DMS 273 (cell line): ENCODE measurements at regions not wholly inside any gene's neighbourhood (a gene's known extent, or its start where the extent isn't known, plus 50 kb on each side); places are given as distances from the start of the nearest gene placed in this dataset.
A peak's percentile ranks its signal among the peaks of the same experiment; 100 is the strongest.
"Not testable (repeated sequence)": the region's sequence is repeated elsewhere in the genome, so short reads cannot be mapped to it uniquely, and the experiment has no call there.

Experiments used
- DNase-seq: peaks from one replicate; lab custom pipeline; 2025; ENCODE audit not compliant: unreplicated experiment; lab: John Stamatoyannopoulos, UW

DNA sequence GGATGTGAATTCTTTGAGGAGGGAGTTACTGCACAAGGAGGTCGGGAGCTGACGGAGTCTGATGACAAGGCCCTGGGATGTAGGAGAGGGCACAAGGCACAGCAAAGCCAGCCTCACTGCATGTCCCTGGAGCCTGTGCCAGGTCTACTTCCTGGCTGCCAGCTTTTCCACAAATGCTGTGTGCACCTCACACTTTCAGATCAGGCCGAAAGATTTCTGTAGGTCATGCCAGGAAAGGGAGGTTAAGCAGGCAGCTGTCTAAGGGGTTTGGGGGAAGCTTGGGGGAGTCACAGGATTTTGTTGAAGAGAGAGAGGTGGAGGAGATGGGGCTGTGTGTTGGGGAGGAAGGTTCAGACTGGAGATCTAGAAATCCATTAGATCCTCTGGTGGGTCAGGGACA is 792.5 kb downstream of the KCNJ18 start:
- no peak for DNase-seq

DNA sequence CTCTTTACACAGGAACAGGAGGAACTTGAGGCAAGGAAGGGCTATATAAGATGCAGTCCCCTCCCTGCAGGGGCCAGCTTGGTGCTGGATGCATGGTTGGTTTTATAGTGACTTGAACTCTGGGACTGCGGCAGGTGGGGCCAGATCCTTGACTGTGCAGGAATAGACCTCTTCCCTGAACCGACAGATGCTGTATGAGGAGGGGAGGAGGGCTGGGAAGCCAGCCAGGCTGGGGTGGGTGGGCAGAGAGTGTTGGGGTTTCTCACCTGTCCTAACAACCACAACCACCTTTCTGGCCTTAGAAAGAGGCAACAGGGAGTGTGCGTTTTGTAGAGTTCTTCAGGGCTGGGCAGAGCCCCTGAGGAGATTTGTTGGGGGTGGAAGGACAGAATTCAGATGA is 798.1 kb downstream of the KCNJ18 start:
- no peak for DNase-seq

DNA sequence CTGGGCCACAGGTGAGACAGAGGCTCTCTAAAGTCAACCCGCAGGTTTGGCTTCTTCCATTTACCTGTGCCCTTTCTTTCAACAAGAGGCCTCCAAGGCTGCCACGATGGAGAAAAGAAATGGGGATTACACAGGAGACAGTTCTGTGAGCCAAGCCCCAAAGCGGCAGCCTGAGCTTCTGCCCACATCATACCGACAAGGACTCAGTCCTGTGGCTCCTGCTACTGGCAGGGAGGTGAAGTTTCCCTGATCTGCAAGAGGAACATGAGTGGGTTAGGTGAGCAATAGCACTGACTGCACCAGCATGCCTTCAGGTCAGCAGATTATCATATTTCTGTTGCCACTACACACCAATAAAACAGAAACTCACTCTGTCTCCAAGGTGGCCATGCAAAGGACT is 800.0 kb downstream of the KCNJ18 start:
- no peak for DNase-seq

DNA sequence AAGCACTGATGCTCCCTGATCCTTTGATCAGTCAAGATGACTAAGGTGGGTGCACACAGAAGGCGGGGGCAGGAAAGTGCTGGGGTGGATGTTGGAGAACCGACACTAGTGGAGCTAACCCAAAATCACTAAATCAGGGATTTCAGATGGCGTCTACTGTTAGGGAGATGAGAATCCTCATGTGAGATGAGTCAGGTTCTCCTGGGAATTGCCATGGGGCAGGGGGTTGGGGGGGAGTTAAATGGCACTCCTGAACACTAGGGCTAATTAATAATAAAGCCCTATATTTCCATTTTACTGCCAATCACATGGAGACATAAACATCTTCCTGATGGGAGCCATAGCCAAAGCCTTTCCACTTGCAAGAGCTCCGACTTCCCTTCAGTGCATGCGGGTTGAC is 804.1 kb downstream of the KCNJ18 start:
- no peak for DNase-seq

DNA sequence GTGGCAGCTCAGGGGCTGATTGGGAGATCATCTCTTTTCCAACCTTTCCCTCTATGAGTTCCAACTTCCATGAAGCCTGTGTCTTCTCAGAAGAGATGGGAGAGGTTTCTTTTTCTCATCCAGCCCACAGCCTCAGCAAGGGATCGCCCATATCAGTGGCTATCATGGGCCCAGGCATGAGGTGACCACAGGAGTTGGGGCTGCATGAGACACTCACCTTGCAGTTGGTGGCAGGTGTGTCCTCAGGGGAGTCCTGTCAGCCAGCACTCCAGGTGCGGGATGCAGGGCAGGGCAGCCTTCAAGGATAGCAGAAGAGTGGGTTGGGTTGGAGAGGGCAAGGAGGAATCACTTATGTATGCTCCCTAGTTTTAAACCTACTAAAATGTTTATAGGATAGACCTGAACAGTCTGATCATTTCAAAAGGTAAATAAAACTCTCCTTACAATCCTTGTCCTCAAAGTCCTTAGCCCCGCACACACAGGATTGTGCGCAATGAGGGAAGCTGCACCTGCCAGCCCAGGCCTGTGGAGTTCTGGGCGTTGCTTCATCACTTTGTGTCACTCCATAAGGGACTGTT is 811.1 kb downstream of the KCNJ18 start:
- DNase-seq: no peak

DNA sequence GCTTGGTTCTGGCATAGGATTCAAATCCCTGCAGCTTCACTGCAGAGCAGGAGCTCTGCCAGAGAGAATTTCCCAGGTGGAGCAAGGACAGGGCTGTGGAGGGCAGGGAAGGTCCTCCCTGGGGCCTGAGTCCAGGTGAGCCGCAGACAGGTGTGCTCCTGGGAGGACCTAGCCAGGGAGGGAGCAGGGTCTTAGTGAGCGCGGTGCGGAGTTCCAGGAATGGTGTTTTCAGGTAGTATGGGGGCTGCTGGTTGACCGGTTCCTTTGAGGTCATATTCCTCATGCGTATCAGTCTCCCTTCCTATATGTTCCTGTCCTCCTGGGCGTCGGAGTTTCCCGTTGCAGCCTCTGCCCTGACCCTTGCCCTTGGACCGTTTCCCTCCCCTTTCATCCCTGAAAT is 813.3 kb downstream of the KCNJ18 start:
- no peak for DNase-seq

DNA sequence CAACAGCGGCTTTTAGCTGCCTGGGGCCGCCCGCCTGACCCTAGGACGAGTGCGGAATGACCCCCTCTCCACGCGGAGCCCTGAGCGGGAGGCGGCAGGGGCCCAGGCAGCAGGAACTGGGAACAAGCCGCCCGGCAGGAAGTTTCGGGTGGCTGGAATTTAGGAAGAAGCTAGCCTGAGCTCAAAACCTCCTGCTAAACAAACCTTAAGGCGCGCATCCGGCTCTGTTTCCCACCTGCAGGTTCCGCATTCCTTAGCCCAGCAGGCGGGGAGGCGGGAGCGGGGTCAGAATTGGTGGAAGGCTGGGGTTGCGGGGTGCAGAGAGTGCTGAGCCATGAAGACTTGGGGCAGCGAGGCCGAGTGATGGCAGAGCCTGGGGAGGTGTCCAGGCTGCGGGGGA is 813.9 kb downstream of the KCNJ18 start:
- DNase-seq: no peak

DNA sequence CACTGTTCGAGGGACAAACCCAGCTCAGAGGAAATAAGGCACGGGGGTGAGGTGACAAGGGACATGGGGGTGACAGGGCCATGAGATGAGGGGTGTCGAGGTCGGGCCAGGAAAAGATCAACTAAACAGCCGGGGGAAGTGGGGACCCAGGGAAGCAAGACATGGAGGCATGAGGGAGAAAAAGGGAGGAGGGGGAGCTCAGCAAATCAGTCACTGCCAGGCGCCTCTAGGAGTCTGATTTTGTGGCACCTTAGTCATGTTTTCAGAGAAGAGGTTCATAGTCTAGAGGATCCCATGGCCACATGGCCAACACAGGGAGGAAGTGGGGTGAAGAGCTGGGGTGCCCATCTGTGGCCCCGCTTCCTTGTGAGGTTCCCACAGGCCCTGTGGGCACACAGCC is 814.5 kb downstream of the KCNJ18 start:
- DNase-seq: no peak

DNA sequence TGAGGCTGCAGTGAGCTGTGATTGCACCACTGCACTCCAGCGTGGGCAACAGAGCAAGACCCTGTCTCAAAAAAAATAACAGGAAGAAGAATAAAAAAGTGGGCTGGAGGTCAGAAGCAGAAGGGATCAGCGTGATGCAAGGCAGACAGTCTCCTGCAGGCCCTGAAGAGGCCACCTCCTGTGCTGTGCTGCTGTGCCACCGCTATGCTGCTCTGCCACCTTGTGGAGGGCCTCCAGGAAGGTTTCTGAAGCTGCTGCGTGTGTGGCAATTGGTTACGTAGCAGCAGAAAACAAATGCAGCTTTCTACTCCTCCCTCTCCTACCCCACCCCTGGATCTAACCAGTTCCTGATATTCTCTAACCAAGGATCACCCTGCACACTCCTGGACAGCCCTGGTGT is 815.5 kb downstream of the KCNJ18 start:
- peak; percentile 33 for DNase-seq

DNA sequence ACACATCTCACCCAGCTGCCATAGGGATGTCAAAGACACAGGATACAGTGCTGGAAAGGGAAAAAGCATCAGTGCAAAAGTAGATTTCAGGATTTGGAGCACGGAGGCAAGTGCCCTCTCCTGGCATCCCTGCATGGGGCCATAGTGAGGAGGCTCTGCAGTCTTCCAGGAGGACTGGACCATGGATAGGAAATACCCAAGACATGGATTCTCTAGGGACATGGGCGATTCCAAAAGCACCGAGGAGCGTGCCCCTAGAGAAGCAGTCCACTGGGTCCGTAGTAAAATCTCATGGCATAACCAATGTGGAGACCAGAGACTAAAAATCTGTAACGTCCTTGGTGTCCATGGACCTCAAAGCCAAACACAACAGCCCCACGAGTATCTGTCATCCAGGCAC is 818.2 kb downstream of the KCNJ18 start:
- no peak for DNase-seq

DNA sequence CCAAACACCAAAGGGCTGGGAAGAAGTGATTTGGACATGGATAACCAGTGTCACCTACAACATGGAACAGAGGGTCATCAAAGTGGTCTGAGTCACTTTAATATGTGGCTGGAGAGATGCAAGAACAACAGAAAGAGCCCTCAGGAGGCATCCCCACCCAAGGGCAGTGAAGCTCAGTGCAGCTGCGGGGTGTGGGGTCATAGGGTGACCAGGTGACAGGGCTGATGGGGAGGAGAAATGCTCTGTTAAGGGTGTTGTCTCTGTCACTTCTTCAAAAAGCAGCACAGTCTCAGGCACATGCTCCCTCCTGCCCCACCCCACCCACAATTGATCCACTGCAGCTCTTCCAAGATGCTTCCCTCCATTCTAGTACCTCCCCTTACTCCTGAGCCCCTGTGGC is 819.1 kb downstream of the KCNJ18 start:
- no peak for DNase-seq

DNA sequence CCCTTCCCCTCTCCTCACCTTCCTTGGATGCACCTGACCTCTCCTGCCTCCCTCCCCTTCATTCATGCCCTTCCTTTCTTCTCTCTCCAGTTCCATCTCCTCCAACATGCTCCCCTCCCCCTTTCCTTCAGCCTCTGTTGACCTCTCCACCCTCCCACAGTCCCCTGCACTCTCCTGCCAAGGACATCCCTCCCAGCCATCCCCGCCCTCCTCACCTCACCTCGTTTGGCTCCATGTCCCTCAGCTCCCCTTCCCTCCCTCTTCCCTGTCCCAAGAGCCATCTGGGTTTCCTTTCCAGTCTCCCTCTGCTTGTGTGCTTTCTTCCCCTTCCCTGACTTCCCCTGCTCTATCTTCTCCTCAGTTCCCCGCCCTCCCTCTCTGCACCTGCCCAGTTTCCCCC is 819.7 kb downstream of the KCNJ18 start:
- DNase-seq: no peak

DNA sequence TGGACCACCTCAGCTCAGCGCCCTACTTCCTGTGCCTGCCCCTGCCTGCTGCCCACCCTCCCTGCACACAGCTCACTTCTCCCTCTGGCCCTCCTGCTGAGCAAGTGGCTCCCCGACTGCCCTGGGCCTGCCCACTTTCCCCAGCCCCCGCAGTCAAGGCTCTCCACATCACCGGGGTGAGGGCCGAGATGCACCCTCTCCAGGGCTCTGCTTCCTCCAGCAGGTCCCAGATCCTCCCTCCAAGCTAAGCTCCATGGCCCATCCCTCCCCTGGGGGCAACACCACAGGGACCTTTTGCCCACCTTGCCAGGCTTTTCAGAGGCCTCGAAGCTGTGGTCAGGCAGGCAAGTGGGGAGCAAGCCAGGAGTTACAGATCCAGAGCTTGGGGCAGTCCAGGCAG is 820.2 kb downstream of the KCNJ18 start:
- no peak for DNase-seq

DNA sequence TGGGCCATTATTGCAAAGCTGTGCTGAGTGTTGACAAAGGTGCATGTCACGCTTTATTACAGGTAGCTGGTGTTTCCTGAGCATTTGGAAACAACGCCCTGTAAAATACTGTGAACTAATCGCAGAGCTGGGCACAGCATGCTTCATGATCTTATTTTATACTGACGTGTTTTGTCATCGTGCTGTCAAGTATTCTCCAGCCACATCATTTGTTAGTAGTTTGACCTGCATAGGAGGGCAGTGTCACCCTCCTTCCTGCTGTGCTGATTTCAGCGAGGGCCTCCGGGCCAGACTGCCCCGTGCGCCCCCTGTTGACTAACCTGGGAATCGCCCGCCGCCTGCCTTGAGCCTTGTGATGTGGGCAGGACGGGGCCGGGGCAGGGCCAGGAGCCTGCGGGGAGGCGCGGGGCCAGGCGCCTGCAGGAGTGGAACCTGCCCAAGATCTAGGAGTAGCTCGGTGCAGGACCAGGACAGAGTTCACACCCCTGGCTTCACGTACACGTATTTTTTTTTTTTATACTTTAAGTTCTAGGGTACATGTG is 820.7 kb downstream of the KCNJ18 start:
- DNase-seq: peak; percentile 4

DNA sequence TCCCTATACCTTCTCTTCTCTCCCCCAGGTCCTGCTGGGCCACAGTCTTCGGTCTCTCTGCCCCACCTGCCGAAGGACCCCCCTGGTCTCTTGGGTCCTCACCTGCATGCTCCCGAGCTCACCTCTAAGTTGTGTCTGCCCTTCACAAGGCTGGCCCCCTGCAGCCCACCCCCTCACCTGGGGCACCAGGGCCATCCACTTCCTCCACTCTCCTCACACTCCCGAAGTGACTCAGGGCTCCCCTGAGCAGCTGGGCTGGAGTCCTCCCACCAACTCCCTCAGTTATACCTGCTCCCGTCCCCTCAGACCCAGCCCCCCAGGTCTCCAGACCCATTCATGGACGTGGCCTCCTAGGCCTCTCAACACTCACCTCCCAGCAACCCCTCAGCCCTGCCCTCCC is 822.0 kb downstream of the KCNJ18 start:
- no peak for DNase-seq

DNA sequence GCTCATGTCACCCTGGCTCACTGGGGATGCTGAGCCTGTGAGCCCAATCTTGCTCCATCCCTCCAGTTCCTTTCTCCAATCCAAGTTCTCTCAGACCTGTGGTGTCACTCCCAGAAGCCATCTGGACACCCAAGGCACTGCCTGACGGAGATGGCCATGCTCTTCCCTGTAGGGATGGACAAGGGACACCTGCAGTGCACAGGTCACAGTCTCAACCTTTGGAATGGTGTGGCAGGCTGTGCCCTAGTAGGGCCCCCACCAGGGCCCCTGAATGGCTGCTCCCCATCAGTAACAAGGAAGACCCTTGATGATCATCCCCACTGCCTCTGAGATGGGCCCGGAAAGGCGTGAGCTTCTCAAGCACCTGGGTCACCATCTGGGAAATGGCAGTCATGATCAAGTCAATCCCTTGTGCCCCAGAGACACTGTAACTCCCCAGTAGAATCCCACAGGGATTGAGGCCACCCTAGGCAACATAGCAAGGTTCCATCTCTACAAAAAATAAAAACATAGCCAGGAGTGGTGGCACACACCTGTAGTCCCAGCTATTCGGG is 822.5 kb downstream of the KCNJ18 start:
- no peak for DNase-seq

DNA sequence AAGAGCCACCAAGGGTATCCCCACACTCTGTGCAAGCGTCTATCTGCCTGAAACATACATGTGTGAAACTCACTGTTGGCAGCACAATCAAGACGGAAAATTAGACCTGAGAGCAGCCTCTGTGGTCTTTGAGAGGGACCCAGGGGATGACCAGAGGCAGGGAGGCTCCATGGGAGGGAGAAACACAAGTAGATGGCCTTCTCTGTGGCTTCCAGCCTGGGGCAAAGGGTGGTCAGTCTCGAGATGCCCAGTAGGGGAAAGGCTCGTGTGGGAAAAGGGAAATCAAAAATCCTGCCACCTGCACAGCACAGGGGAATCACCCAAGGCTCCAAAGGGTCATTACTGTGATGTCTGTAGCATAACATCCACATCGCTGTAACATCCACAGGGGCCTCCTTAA is 823.3 kb downstream of the KCNJ18 start:
- DNase-seq: no peak

DNA sequence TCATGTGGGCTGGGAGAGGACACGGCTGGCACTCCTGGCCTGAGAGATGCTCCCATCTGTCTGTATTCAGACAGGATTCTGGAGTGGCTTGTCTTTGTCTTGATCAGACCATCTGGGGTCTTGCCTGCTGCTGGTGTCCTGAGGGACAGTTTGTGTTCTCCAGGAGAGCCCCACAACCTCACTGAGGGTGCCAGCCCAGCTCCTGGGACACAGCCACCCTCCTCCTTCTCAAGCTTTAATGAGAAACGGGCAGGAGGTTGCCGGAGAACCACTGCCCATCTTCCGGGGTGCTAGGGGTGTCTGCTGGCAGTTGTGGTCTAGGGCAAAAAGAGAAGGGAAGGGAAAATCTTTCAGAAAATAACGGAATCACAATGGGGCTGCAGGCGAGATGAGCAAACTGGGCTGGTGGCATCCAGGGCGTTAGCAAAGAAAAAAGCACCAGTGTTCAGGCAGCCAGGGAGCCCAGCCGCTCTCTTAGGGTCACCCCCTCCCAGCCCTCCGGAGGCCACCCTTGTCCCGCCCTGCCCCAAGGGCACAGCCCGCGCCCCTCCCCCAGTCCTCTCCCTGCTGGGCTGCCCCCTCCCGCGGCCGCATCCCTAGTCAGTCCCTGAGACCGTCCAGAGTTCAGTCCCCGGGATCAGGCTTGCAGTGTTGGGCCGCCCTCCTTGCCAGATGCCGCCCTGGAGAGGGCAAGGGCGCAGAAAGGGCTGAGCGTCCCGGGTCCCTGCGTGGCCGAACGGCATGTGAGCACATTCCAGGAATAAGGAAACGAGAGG is 824.7 kb downstream of the KCNJ18 start:
- DNase-seq: no peak

DNA sequence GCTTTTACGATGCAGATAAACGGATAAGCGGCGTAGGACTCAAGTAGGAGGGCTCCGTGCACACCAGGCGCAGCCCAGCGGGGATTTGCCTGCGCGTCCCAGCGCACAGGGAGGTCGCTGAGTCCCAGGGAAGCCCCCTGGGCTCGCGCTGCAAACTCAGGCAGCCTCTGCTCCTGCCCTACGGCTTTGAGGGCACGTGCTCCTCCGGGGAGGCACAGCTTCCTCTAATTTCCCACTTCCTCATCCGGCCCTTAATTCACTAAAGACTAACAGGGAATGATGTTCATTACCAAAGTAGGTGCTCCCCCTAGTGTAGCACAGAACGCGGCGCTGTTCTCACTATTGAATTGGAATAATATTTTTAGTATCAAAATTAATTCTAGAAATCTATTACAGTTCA is 825.4 kb downstream of the KCNJ18 start:
- DNase-seq: peak; percentile 27

DNA sequence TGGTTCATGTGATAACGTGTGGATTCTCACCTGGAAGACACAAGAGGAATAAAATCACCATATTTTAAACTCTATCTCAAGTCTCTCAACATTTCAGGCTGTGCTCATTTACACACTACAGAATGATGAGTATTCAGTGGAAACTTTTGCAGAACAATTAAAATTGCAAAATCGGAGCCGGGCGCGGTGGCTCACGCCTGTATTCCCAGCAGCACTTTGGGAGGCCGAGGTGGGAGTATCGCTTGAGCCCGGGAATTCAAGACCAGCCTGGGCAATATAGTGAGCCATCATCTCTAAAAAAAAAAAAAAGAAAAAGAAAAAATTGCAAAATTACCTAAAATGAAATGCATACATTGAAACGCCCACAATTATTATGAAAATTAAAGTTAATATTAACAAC is 825.9 kb downstream of the KCNJ18 start:
- DNase-seq: no peak

DNA sequence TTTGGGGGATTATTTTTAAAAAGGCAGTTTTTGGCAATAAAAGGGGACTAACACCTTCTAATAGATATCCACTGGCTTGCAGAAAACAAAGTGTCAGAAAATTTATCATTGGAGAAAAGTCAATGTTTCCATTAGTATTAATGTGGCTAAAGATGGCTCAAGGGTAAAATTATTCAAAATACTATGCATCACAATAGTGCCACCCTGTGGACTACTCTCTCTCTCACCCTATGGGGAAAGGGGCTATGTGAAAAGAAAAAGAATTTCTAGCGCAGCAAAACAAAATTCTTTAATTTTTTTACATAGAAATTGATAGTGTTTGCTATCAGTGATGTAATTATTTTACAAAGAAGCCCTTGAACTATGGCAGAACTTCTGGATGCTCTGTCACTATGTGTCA is 856.5 kb downstream of the KCNJ18 start:
- not testable (repeated sequence) for DNase-seq

DNA sequence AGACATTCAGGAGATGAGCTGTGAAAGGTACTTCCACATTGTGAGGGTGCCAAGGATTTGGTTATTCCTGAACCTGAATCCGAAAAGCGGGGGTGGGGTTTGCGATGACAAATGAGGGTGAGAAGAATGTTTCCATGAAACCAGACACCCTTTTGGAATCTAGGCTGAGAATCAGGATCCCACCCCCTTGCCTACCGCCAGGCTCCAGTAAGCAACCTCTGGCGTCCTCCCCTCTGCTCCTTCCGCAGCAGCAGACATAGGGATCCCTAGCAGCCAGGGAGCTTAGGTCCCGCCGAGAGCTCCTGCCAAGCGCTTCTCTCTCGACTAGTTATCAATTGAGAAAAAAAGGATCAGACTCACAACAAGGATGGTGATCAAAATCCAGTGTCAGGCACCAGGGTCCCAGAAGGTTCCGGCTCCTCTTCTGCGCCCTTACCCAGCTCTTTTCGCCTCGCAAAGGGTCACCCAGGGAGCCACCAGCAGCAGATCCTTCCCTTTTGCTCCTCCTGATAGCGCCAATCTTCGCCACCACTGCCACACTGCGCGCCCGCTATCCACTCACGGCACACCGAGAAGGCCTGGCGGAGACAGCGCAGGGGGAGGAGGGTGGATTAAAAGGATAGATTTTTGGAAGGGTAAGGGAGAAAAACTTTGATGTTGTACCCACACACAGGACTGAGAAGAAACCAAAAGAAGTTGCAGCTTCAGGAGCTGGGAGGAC is 859.5 kb downstream of the KCNJ18 start:
- not testable (repeated sequence) for DNase-seq
